DMS 273 (cell line): ENCODE measurements at regions not wholly inside any gene's neighbourhood (a gene's known extent, or its start where the extent isn't known, plus 50 kb on each side); places are given as distances from the start of the nearest gene placed in this dataset.
"Not testable (repeated sequence)": the region's sequence is repeated elsewhere in the genome, so short reads cannot be mapped to it uniquely, and the experiment has no call there.

Experiments used
- DNase-seq: peaks from one replicate; lab custom pipeline; 2025; ENCODE audit not compliant: unreplicated experiment; lab: John Stamatoyannopoulos, UW

GRCh38 chr10:11691319-11691755, 50.8 kb upstream of the ECHDC3 start:
- peak; percentile 51 for DNase-seq

GRCh38 chr10:11689945-11690736, 52.0 kb upstream of the ECHDC3 start:
- DNase-seq, result no peak

DNA sequence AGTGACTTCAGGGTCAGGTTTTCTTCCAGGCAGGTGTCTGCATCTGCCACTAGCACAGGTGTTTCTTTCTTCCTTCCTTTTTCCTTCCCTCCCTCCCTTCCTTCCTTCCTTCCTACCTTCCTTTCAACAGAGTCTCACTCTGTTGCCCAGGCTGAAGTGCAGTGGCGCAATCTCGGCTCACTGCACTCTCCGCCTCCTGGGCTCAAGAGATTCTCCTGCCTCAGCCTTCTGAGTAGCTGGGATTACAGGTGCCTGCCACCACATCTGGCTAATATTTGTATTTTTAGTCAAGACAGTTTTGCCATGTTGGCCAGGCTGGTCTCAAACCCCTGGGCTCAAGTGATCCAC, 53.8 kb upstream of the ECHDC3 start:
- DNase-seq, result not testable (repeated sequence)

DNA sequence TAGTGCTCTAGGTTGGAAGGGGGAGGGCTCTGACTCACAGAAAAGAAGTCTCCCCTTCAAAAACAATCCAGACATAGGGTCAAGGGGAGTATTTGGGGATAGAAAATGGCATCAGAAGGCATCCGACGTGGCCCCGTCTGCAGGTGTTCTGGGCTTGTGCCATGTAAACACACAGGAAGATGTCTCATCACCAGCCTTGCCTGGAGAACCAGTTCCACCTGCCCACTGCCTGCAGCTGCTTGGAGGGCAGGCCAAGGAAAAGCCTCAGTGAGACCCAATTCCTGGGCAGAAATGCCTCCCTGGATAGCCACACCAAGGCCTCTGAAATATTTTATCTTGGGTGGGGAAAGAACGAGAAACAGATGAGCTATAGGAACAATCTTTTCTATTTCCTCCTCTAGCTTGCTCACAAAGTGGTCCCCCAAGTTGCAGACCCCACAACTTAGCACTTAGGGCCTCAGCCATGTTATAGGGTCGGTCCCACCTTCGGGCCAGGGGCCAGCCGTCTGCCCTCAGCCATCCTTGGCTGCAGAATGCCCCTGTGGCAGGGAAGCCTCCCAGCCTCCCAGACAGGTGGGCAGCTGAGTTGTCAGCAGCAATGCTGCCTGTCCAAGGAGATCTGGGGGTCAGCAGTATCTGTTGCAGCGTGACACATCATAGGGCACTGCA, 54.3 kb upstream of the ECHDC3 start:
- DNase-seq, result no peak

GRCh38 chr10:11687357-11687771, 54.8 kb upstream of the ECHDC3 start:
- DNase-seq, result no peak

DNA sequence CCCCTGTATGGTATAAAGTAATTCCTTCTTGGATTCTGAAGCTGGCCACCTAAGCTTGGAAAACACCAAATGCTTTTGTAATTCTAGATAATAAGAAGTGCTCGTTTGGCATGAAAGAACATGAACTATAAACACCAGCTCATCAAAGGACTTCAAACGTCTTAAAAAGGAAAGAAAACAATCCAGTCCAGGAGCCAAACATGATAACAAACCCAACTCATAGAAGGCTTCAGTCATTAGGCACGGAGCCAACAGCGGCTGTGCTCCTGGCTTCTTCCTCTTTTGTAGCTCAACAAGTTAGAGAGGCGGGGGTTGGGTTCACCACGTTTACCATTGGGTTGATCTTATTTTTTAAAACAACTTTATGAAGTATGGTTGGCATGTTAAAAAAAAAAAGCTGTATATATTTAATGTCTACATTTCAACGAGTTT, 56.4 kb upstream of the ECHDC3 start:
- DNase-seq, result peak; percentile 66

- DNase-seq, result peak; percentile 42
Measured at GRCh38 chr10:11684717-11685645, 57.2 kb upstream of the ECHDC3 start.

- not testable (repeated sequence) for DNase-seq
Measured at GRCh38 chr10:11684341-11684716, 57.9 kb upstream of the ECHDC3 start.

- no peak for DNase-seq
Measured at GRCh38 chr10:11683529-11684320, 58.5 kb upstream of the ECHDC3 start.

DNA sequence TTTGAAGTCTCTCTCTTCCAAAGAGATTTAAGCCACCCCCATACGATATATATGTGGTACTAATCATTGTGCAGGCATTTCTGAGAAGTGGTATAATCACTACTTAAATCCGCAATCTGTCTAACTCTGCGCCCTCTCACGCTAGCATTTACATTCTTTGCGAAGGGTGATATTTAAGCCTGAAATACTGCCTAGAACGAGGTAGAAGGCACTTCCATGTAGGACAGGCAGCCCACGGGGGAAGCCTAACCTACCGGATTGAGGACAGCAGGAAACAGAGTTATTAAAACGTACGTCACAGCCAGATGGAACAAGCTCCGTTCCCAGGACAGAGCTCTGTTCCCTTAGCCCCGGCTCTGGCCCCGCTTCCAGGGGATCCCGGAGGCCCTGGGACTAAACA, 59.3 kb upstream of the ECHDC3 start:
- DNase-seq, result no peak

DNA sequence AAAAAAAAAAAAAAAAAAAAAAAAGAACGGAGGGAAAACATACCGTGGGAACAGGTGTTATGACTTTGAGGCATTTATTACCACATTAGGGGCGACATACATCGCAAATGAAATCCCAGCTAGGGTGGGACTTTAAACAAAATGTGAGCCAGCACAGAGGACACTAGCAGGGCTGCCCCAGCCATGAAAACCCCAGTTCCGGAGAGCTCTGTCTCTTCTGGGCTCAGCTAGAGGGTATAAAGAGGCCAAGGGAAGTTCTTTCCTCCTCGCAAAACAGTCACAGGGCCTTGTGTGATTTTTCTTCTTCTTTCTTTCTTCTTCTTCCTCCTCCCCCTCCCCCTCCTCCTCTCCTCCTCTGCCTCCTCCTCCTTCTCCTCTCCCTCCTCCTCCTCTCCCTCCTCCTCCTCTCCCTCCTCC, 59.9 kb upstream of the ECHDC3 start:
- no peak for DNase-seq

GRCh38 chr10:11680496-11680895, 61.7 kb upstream of the ECHDC3 start:
- no peak for DNase-seq

DNA sequence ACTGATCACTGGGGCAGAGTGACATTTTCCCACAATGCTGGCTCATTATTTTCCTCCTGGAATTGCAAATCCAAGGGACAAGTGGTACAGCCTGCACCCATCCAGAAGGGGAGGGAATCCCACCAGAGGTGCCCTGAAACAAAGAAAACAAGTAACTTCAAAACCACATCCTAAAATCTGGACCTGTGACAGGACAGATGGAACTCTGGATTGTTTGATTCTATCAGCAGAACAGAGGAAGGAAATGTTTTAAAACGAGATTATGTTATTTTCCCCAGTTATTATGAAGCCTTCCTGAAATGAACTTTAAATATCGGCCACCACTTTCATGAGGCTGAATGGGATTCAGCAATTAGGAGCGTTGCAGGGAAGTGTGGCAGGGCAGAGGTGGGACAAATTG, 62.2 kb upstream of the ECHDC3 start:
- no peak for DNase-seq

GRCh38 chr10:11678074-11678793, 63.9 kb upstream of the ECHDC3 start:
- DNase-seq, result no peak

- no peak for DNase-seq
Measured at GRCh38 chr10:11677480-11677879, 64.7 kb upstream of the ECHDC3 start.

- DNase-seq, result no peak
Measured at GRCh38 chr10:11673346-11674280, 62.2 kb upstream of the USP6NL start.

- DNase-seq, result no peak
Measured at GRCh38 chr10:11672836-11673235, 61.4 kb upstream of the USP6NL start.

GRCh38 chr10:11670381-11670780, 58.9 kb upstream of the USP6NL start:
- no peak for DNase-seq
